ENCODE measurements at regions not wholly inside any gene's neighbourhood (a gene's known extent, or its start where the extent isn't known, plus 50 kb on each side); places are given as distances from the start of the nearest gene placed in this dataset.

- peaks cover 31% of the 10 kb centered on the region; the same call in 1 of the 2 replicates for H3K9me3 ChIP-seq (ENCODE audit: control insufficient read depth, insufficient read depth, low read length)
- TF ChIP-seq CTCF (IDR thresholded peaks at IDR 0.05; ENCODE audit: low read depth, low read length) = no peak
- no peak for DNase-seq (ENCODE audit: low read depth, low spot score)
- no peak overlapping the region for H3K4me3 ChIP-seq (ENCODE audit: low read depth, low read length)
- POLR2A ChIA-PET = no interaction called here
- H3K27ac ChIP-seq (ENCODE audit: low read depth, low read length) = no peak overlapping the region
- H3K27me3 ChIP-seq (ENCODE audit: control insufficient read depth, insufficient read depth, low read length) = no peaks in the 10 kb centered on the region
- CTCF ChIA-PET = no interaction called here
Observed at GRCh38 chr12:128178966-128179365, 88.0 kb upstream of the TMEM132C start.

- H3K9me3 ChIP-seq (ENCODE audit: control insufficient read depth, insufficient read depth, low read length) = peaks cover 37% of the 10 kb centered on the region; the same call in 1 of the 2 replicates
- ChIA-PET CTCF (no interaction called here), POLR2A (no interaction called here)
- no peak for DNase-seq (ENCODE audit: low read depth, low spot score)
- no peaks in the 10 kb centered on the region for H3K27me3 ChIP-seq (ENCODE audit: control insufficient read depth, insufficient read depth, low read length)
- H3K27ac ChIP-seq (ENCODE audit: low read depth, low read length) = no peak overlapping the region
- TF ChIP-seq CTCF (IDR thresholded peaks at IDR 0.05; ENCODE audit: low read depth, low read length) = no peak
- H3K4me3 ChIP-seq (ENCODE audit: low read depth, low read length) = no peak overlapping the region
Observed at GRCh38 chr12:128180166-128180565, 86.8 kb upstream of the TMEM132C start.

GRCh38 chr12:128190052-128190451 is 76.9 kb upstream of the TMEM132C start:
- H3K27me3 ChIP-seq (ENCODE audit: control insufficient read depth, insufficient read depth, low read length) = no peaks in the 10 kb centered on the region

GRCh38 chr12:128190614-128191013 is 76.4 kb upstream of the TMEM132C start:
- ChIA-PET CTCF (no interaction called here), POLR2A (no interaction called here)
- Histone ChIP-seq H3K27me3 (ENCODE audit: control insufficient read depth, insufficient read depth, low read length) (no peaks in the 10 kb centered on the region), H3K9me3 (ENCODE audit: control insufficient read depth, insufficient read depth, low read length) (peaks cover 67% of the 10 kb centered on the region), H3K4me3 (ENCODE audit: low read depth, low read length) (no peak overlapping the region), H3K27ac (ENCODE audit: low read depth, low read length) (no peak overlapping the region)
- TF ChIP-seq CTCF (IDR thresholded peaks at IDR 0.05; ENCODE audit: low read depth, low read length) = no peak
- no peak for DNase-seq (ENCODE audit: low read depth, low spot score)

More at GRCh38 chr12:128190052-128190451, 76.9 kb upstream of the TMEM132C start:
- no peak for DNase-seq (ENCODE audit: low read depth, low spot score)
- ChIA-PET POLR2A (no interaction called here), CTCF (no interaction called here)
- H3K27ac ChIP-seq (ENCODE audit: low read depth, low read length) = no peak overlapping the region
- H3K4me3 ChIP-seq (ENCODE audit: low read depth, low read length) = no peak overlapping the region
- H3K9me3 ChIP-seq (ENCODE audit: control insufficient read depth, insufficient read depth, low read length) = peaks cover 67% of the 10 kb centered on the region
- no peak for TF ChIP-seq CTCF (IDR thresholded peaks at IDR 0.05; ENCODE audit: low read depth, low read length)

GRCh38 chr12:128191380-128191779 is 75.6 kb upstream of the TMEM132C start:
- Histone ChIP-seq H3K27me3 (ENCODE audit: control insufficient read depth, insufficient read depth, low read length) (no peaks in the 10 kb centered on the region), H3K9me3 (ENCODE audit: control insufficient read depth, insufficient read depth, low read length) (peaks cover 65% of the 10 kb centered on the region), H3K27ac (ENCODE audit: low read depth, low read length) (no peak overlapping the region), H3K4me3 (ENCODE audit: low read depth, low read length) (no peak overlapping the region)
- ChIA-PET CTCF (no interaction called here), POLR2A (no interaction called here)
- DNase-seq (ENCODE audit: low read depth, low spot score) = no peak
- no peak for TF ChIP-seq CTCF (IDR thresholded peaks at IDR 0.05; ENCODE audit: low read depth, low read length)
